Fibroblast of skin of right biceps (primary cell): ENCODE measurements at regions not wholly inside any gene's neighbourhood (a gene's known extent, or its start where the extent isn't known, plus 50 kb on each side); places are given as distances from the start of the nearest gene placed in this dataset.

ENCODE experiments used
- DNase-seq: peaks from one replicate; pipeline ENCODE4 v3.0.0-alpha.2; 2013

DNA sequence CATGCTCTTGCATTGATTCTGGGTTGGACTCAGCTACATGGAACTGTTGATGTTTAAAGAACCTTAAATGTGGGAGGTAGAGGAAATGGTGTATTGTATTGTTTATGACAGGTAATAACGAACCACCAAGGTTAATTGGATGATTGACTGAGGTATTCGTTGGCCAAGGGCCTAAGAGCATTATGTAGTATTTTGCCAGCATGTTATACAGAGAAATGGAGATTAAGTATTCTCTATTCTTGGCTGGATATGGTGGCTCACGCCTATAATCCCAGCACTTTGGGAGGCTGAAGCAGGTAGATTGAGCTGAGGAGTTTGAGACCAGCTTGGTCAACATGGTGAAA is 59.0 kb upstream of the CDK20 start:
- DNase-seq: no peak

DNA sequence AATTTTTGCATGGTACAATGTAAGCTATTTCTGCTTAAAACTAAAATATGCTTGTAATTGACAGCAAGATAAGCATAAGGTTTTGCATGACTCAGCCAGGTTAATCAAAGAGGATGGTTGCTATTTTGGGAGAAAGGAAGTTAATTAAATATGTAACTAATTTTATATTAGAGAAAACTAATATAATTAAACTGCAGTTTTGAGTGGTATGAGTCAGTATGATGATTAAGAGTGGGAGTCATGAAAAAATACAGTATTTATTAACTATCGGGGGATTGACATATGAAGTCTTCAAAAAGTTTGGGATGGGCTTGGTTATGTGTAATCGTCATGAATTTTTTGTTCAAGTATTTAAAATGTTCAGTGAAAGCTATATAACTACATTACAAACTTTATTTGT is 54.0 kb upstream of the CDK20 start:
- DNase-seq: no peak

DNA sequence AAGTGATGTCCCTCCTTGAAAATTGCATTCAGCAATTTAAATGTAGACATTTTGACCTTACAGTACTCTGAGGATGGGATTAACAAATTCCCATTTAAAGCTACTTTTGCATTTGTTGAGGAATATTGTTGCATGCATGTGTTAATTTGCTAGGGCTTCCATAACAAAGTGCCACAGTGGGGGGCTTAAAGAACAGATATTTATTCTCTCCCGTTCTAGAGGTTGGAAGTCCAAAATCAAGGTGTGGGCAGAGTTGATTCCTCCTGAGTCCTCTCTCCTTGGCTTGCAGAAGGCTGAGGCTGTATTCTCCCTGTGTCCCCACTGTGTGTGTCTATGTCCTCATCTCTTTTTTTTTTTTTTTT is 51.8 kb upstream of the CDK20 start:
- DNase-seq: no peak

DNA sequence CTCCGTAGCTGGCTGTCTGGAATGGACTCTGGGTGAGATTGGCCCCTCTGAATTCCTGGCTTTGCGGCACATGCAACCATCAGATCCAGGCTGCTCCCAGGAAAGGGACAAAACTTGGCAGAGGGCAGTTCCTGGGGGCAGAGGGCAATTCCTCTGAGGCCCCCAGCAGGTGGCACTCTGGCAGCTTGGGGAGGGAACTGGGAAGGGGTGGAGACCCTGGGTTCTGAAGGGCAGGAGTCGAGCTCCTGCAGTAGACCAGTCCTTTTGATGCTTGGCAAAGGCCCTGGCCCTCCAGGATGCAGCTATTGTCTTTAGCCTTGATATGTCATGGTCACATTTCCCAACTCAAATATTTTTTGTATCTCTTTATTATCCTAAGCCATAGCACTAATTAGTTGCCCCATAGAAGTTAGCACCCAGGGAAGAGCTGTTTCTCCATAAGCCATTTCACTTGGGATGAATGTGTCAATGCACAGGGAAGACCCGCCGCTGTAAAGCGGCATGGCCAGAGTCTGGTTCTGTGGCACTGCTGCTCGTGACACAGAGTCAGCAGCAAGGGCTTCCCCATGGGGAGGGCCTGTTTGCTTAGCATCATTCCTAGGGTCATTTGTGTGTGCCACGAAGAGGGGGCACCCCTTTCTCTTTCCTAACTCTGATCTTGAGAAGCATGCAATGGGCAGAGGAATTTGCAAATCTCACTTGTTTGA is 51.2 kb upstream of the CDK20 start:
- no peak for DNase-seq

- no peak for DNase-seq
These were observed 50.6 kb upstream of the CDK20 start for GRCh38 chr9:88024896-88025295.
